HepG2 (cell line): ENCODE measurements at regions not wholly inside any gene's neighbourhood (a gene's known extent, or its start where the extent isn't known, plus 50 kb on each side); places are given as distances from the start of the nearest gene placed in this dataset.

Source experiments
- ATAC-seq: fragments of 200-7000 bp; cut with Tn5 transposase; 3 replicates; pipeline ENCODE4 v1.9.1; 2020; ENCODE audit warnings: mild to moderate bottlenecking, moderate library complexity
- BruUV-seq: library from RNA; stranded (reverse); fragments of 400-500 nt; replicated peaks from 2 replicates; lab custom pipeline; 2021; lab: Mats Ljungman, UMichigan
- CTCF ChIA-PET: fragments of 300-600 bp; formaldehyde crosslinking; extraction: SDS; loops from one replicate; lab custom pipeline; 2021; ENCODE audit warnings: low total read pairs, inconsistent platforms, low intra/inter-chr PET ratio; lab: Yijun Ruan, JAX
- POLR2A ChIA-PET: fragments of 350-600 bp; sonication (Branson Sonifier 250); formaldehyde crosslinking; loops from one replicate; lab custom pipeline; 2020; ENCODE audit warnings: antibody characterized with exemption, inconsistent platforms; lab: Yijun Ruan, JAX
- DNase-seq: peaks from one replicate; pipeline ENCODE4 v3.0.0-alpha.2; 2015; ENCODE audit warnings: low spot score
- FAIRE-seq: peaks from 3 replicates; lab custom pipeline; 2011; peaks lifted over from hg19 to GRCh38; lab: Jason Lieb, UNC
- H2AFZ ChIP-seq: one replicate; pipeline ENCODE4 v1.6.1; 2011; ENCODE audit warnings: low read length, inconsistent platforms
- H3K27ac ChIP-seq: fragments of 300-600 bp; 3 replicates; pipeline ENCODE4 v1.8.0; 2011; ENCODE audit warnings: mixed run types, mild to moderate bottlenecking, mixed read lengths, low read length, inconsistent platforms; ENCODE audit not compliant: insufficient read depth; ENCODE audit errors: extremely low read length
- H3K27me3 ChIP-seq, 2 experiments: fragments of 200-600 bp in 1 of 2; 2 replicates in 1 of 2; 3 replicates in 1 of 2; pipeline versions ENCODE4 v1.6.0 to v1.8.0; 2011; ENCODE audit warnings: low read length in 2 of 2, mild to moderate bottlenecking in 2 of 2, moderate library complexity in 2 of 2, inconsistent platforms in 1 of 2; ENCODE audit not compliant: insufficient read depth in 2 of 2, control insufficient read depth in 1 of 2
- H3K36me3 ChIP-seq, 2 experiments: fragments of 200-600 bp in 1 of 2; replicated peaks in 1 of 2; 2 replicates in 1 of 2; 3 replicates in 1 of 2; pipeline versions ENCODE4 v1.5.1 to v1.8.0; 2011; ENCODE audit warnings: low read length in 2 of 2, inconsistent platforms in 1 of 2; ENCODE audit not compliant: insufficient read depth in 2 of 2, control insufficient read depth in 1 of 2
- H3K4me1 ChIP-seq: 2 replicates; pipeline ENCODE4 v1.5.1; 2012; ENCODE audit warnings: low read length, inconsistent platforms; ENCODE audit not compliant: insufficient read depth
- H3K4me2 ChIP-seq: 2 replicates; pipeline ENCODE4 v1.6.0; 2011; ENCODE audit warnings: low read depth, low read length, inconsistent platforms
- H3K4me3 ChIP-seq, 3 experiments: fragments of 200-600 bp in 1 of 3; sonication (generic), shearing (Covaris generic) in 1 of 3; replicated peaks in 1 of 3; 2 replicates each; pipeline ENCODE4 v1.5.1; 2011 to 2016; ENCODE audit warnings: low read length in 3 of 3, inconsistent platforms in 2 of 3, low read depth in 2 of 3, mild to moderate bottlenecking in 2 of 3, control low read depth in 1 of 3, mixed read lengths in 1 of 3; ENCODE audit not compliant: insufficient read depth in 1 of 3
- H3K79me2 ChIP-seq: one replicate; pipeline ENCODE4 v1.6.1; 2011; ENCODE audit warnings: low read length, inconsistent platforms; ENCODE audit not compliant: insufficient read depth
- H3K9ac ChIP-seq: 2 replicates; pipeline ENCODE4 v1.6.0; 2011; ENCODE audit warnings: mild to moderate bottlenecking, low read depth, low read length, inconsistent platforms; ENCODE audit not compliant: insufficient read depth
- H3K9me3 ChIP-seq: 2 replicates; pipeline ENCODE4 v1.5.1; 2012; ENCODE audit warnings: mild to moderate bottlenecking, low read length
- H4K20me1 ChIP-seq: 2 replicates; pipeline ENCODE4 v1.6.0; 2011; ENCODE audit warnings: inconsistent platforms, mild to moderate bottlenecking, low read length, moderate library complexity; ENCODE audit not compliant: insufficient read depth
- ETS1 ChIP-seq: sonication (generic); formaldehyde crosslinking; IDR thresholded peaks from 2 replicates; pipeline ENCODE4 v1.4.0; 2020; ENCODE audit warnings: missing genetic modification reagents
- EZH2 ChIP-seq: conservative IDR thresholded peaks from 2 replicates; pipeline ENCODE4 v1.6.1; 2012; ENCODE audit warnings: mild to moderate bottlenecking, low read depth, low read length, moderate library complexity
- FOXM1 ChIP-seq: sonication (generic); formaldehyde crosslinking; IDR thresholded peaks from 2 replicates; pipeline ENCODE4 v1.5.0; 2020; ENCODE audit warnings: missing genetic modification reagents
- TBX3 ChIP-seq: fragments of 450-650 bp; IDR thresholded peaks from 2 replicates; pipeline ENCODE4 v1.6.1; 2017; ENCODE audit warnings: antibody characterized with exemption, mild to moderate bottlenecking, inconsistent platforms, borderline replicate concordance
- ZFP90 ChIP-seq: sonication (generic); formaldehyde crosslinking; IDR thresholded peaks from 2 replicates; pipeline ENCODE4 v1.8.0; 2022; ENCODE audit warnings: missing genetic modification reagents, mild to moderate bottlenecking, inconsistent platforms, borderline replicate concordance
- ZMYM2 ChIP-seq: sonication (generic); formaldehyde crosslinking; IDR thresholded peaks from 2 replicates; pipeline ENCODE4 v1.8.0; 2022; ENCODE audit warnings: mild to moderate bottlenecking, missing genetic modification reagents
- ZNF160 ChIP-seq: sonication (generic); formaldehyde crosslinking; IDR thresholded peaks from 2 replicates; pipeline ENCODE4 v1.8.0; 2022; ENCODE audit warnings: mild to moderate bottlenecking, inconsistent platforms, missing genetic modification reagents
- ZNF205 ChIP-seq: IDR thresholded peaks from 2 replicates; pipeline ENCODE4 v1.6.1; 2018; ENCODE audit warnings: missing biosample characterization, missing genetic modification reagents
- ZNF343 ChIP-seq: sonication (generic); formaldehyde crosslinking; IDR thresholded peaks from 2 replicates; pipeline ENCODE4 v1.4.0; 2020; ENCODE audit warnings: mild to moderate bottlenecking, missing genetic modification reagents
- ZSCAN29 ChIP-seq: sonication (generic); formaldehyde crosslinking; conservative IDR thresholded peaks from 2 replicates; pipeline ENCODE4 v1.4.0; 2020; ENCODE audit warnings: mild to moderate bottlenecking, missing genetic modification reagents
- ZSCAN30 ChIP-seq: sonication (generic); formaldehyde crosslinking; IDR thresholded peaks from 2 replicates; pipeline ENCODE4 v1.5.0; 2020; ENCODE audit warnings: mild to moderate bottlenecking, missing genetic modification reagents
- ZUFSP ChIP-seq: sonication (generic); formaldehyde crosslinking; IDR thresholded peaks from 2 replicates; pipeline ENCODE4 v1.9.0; 2021; ENCODE audit warnings: missing genetic modification reagents, mild to moderate bottlenecking, borderline replicate concordance
- WGBS: methylation state at CpG from one replicate; pipeline ENCODE4 v1.1.6; 2017; ENCODE audit warnings: low lambda C conversion rate; 5-methylcytosine and 5-hydroxymethylcytosine counted together
- in situ Hi-C: cut with HindIII; loops from 2 replicates; pipeline ENCODE4 v1.10.0; 2017; ENCODE audit warnings: low pct_unique_long_range_greater_than_20kb; ENCODE audit not compliant: extremely low pct_ligation_motif_present
- intact Hi-C: fragments of 100-400 bp; cut with micrococcal nuclease; formaldehyde crosslinking; loops from one replicate; pipeline ENCODE4 v1.10.0; 2022; ENCODE audit not compliant: unreplicated experiment

DNA sequence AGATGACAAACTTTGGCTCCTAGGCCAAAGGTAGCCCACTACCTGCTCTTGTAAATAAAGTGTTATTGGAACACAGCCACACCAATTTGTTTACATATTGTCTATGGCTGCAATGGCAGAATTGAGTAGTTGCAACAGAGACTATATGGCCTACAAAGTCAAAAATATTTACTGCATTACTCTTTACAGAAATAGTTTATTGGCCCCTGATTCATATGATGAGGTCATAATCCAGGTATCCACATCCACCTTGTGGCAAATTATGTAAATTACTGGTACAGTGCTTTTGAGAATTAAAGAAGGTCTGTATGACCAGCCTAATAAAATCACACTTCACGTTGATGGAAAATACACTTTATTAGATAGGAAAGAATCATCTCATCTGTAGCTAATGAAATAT, 337.0 kb upstream of the DDX53 start:
- no peak overlapping the region for H3K27ac ChIP-seq
- no peak overlapping the region for H2AFZ ChIP-seq
- no peak overlapping the region for H3K4me3 ChIP-seq
- in situ Hi-C loops: no loop called here
- CTCF ChIA-PET: interaction anchor here (0.5 kb wide), 1 partner anchor 34 kb away, joined by 3 read pairs; no protein-coding TSS in a partner anchor
- BruUV-seq: no TSS peak
- intact Hi-C loops: no loop called here
- FAIRE-seq (no peak), DNase-seq (no peak), ATAC-seq (no peak)
- H3K36me3 ChIP-seq: no peaks in the 10 kb centered on the region
- H3K4me2 ChIP-seq: no peak overlapping the region
- H3K9me3 ChIP-seq: no peaks in the 10 kb centered on the region
- H3K27me3 ChIP-seq: no peaks in the 10 kb centered on the region
- H4K20me1 ChIP-seq: no peaks in the 10 kb centered on the region
- no peaks in the 10 kb centered on the region for H3K79me2 ChIP-seq
- TF ChIP-seq ZNF205: no peak
- TF ChIP-seq FOXM1 (CRISPR knock-in tag): no peak
- no peak for TF ChIP-seq ZFP90 (CRISPR knock-in tag)
- no peak for TF ChIP-seq ZMYM2 (CRISPR knock-in tag)
- TF ChIP-seq ZNF343 (CRISPR knock-in tag): no peak
- TF ChIP-seq ETS1 (CRISPR knock-in tag): no peak
- no peak for TF ChIP-seq ZSCAN30 (CRISPR knock-in tag)
- TF ChIP-seq ZSCAN29 (CRISPR knock-in tag): no peak
- TF ChIP-seq TBX3: no peak
- TF ChIP-seq ZNF160: no peak
- TF ChIP-seq EZH2: no peak
- no peak for TF ChIP-seq ZUFSP (CRISPR knock-in tag)
- TF ChIP-seq, all 625 proteins: peak for 0
- POLR2A ChIA-PET: no interaction called here
- WGBS: 0% methylated on average over 1 of the region's 1 CpG
- Histone ChIP-seq H3K4me1 (no peaks in the 10 kb centered on the region), H3K9ac (no peak overlapping the region)
